Hepatocyte (in vitro differentiated cells): ENCODE measurements at regions not wholly inside any gene's neighbourhood (a gene's known extent, or its start where the extent isn't known, plus 50 kb on each side); places are given as distances from the start of the nearest gene placed in this dataset.

Experiments
- DNase-seq: peaks from one replicate; pipeline ENCODE4 v3.0.0-alpha.2; 2016; ENCODE audit warnings: low spot score
- H2AFZ ChIP-seq: fragments of 200-600 bp; sonication (generic); 2 replicates; pipeline ENCODE4 v1.6.0; 2016; ENCODE audit warnings: antibody characterized with exemption, mild to moderate bottlenecking
- H3K27ac ChIP-seq: fragments of 200-600 bp; sonication (generic); 2 replicates; pipeline ENCODE4 v1.5.1; 2016; ENCODE audit warnings: mild to moderate bottlenecking
- H3K27me3 ChIP-seq: fragments of 200-600 bp; sonication (generic); 2 replicates; pipeline ENCODE4 v1.6.1; 2016
- H3K36me3 ChIP-seq: fragments of 200-600 bp; sonication (generic); replicated peaks from 2 replicates; pipeline ENCODE4 v1.5.1; 2016; ENCODE audit warnings: low read depth; ENCODE audit not compliant: insufficient read depth
- H3K4me1 ChIP-seq: fragments of 200-600 bp; sonication (generic); 2 replicates; pipeline ENCODE4 v1.5.1; 2016; ENCODE audit warnings: mild to moderate bottlenecking, moderate library complexity; ENCODE audit not compliant: insufficient read depth
- H3K4me2 ChIP-seq: fragments of 200-600 bp; sonication (generic); 2 replicates; pipeline ENCODE4 v1.6.0; 2016
- H3K4me3 ChIP-seq: fragments of 200-600 bp; sonication (generic); 2 replicates; pipeline ENCODE4 v1.5.1; 2016; ENCODE audit warnings: mild to moderate bottlenecking
- H3K79me2 ChIP-seq: fragments of 200-600 bp; sonication (generic); 2 replicates; pipeline ENCODE4 v1.6.0; 2017; ENCODE audit warnings: mild to moderate bottlenecking
- H3K9me2 ChIP-seq: fragments of 200-600 bp; sonication (generic); replicated peaks from 2 replicates; pipeline ENCODE4 v1.6.0; 2017; ENCODE audit warnings: mild to moderate bottlenecking; ENCODE audit not compliant: insufficient read depth
- H3K9me3 ChIP-seq: fragments of 200-600 bp; sonication (generic); 2 replicates; pipeline ENCODE4 v1.5.1; 2016; ENCODE audit warnings: low read depth, mild to moderate bottlenecking
- H4K20me1 ChIP-seq: fragments of 200-600 bp; sonication (generic); 2 replicates; pipeline ENCODE4 v1.6.0; 2016; ENCODE audit warnings: mild to moderate bottlenecking; ENCODE audit not compliant: insufficient read depth, poor library complexity, severe bottlenecking
- EZH2 ChIP-seq: fragments of 200-600 bp; sonication (generic); IDR thresholded peaks from 2 replicates; pipeline ENCODE4 v1.6.1; 2016; ENCODE audit warnings: antibody characterized with exemption, mild to moderate bottlenecking, borderline replicate concordance
- EZH2phosphoT487 ChIP-seq: fragments of 200-600 bp; sonication (generic); IDR thresholded peaks from one replicate; pipeline ENCODE4 v1.6.1; 2018; ENCODE audit warnings: antibody characterized with exemption, mild to moderate bottlenecking, low read depth, moderate library complexity; ENCODE audit not compliant: unreplicated experiment, severe bottlenecking
- WGBS: methylation state at CpG from one replicate; pipeline ENCODE4 v1.1.6; 2016; ENCODE audit warnings: low lambda C conversion rate; ENCODE audit errors: missing lambda C conversion rate; 5-methylcytosine and 5-hydroxymethylcytosine counted together
- TF ChIP-seq, protein P1 (sequence below): fragments of 200-600 bp; sonication (generic); IDR thresholded peaks from 2 replicates; pipeline ENCODE4 v1.5.1; 2016; ENCODE audit warnings: antibody characterized with exemption, mild to moderate bottlenecking; ENCODE audit not compliant: poor library complexity

DNA sequence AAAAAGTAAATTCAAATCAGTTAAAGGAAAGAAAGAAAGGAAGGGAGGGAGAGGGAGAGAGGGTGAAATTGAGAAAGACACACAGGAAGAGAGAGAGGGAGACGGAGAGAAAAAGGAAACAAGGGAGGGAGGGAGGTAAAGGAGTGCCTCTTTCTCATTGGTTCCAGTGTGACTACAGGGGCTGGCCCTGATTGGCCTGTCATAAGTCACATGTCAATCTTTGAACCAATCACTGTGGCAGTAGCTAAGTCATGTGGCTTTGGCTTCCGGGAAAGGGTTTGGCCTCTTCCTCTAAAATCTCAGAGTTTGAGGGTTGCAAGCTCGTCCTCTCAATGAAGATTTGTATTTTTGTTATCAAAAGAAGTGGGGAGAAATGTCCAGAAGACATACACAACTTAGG is 150.2 kb downstream of the RAB11FIP2 start:
- 94% methylated on average over 3 of the region's 3 CpGs for WGBS
- Histone ChIP-seq H3K79me2 (no peaks in the 10 kb centered on the region), H3K27ac (no peak overlapping the region), H3K9me3 (no peaks in the 10 kb centered on the region), H2AFZ (no peak overlapping the region), H3K4me3 (no peak overlapping the region), H3K4me2 (no peak overlapping the region), H3K36me3 (no peaks in the 10 kb centered on the region), H3K9me2 (no peaks in the 10 kb centered on the region), H4K20me1 (no peaks in the 10 kb centered on the region), H3K27me3 (no peaks in the 10 kb centered on the region), H3K4me1 (peaks cover 5% of the 10 kb centered on the region)
- no peak for DNase-seq
- no peak for TF ChIP-seq EZH2phosphoT487
- TF ChIP-seq, protein P1, sequence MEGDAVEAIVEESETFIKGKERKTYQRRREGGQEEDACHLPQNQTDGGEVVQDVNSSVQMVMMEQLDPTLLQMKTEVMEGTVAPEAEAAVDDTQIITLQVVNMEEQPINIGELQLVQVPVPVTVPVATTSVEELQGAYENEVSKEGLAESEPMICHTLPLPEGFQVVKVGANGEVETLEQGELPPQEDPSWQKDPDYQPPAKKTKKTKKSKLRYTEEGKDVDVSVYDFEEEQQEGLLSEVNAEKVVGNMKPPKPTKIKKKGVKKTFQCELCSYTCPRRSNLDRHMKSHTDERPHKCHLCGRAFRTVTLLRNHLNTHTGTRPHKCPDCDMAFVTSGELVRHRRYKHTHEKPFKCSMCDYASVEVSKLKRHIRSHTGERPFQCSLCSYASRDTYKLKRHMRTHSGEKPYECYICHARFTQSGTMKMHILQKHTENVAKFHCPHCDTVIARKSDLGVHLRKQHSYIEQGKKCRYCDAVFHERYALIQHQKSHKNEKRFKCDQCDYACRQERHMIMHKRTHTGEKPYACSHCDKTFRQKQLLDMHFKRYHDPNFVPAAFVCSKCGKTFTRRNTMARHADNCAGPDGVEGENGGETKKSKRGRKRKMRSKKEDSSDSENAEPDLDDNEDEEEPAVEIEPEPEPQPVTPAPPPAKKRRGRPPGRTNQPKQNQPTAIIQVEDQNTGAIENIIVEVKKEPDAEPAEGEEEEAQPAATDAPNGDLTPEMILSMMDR = no peak
- no peak for TF ChIP-seq EZH2

- 51% methylated on average over 2 of the region's 2 CpGs for WGBS
- no peaks in the 10 kb centered on the region for H3K36me3 ChIP-seq
- no peaks in the 10 kb centered on the region for H3K4me1 ChIP-seq
- no peaks in the 10 kb centered on the region for H3K27me3 ChIP-seq
- H3K79me2 ChIP-seq = no peaks in the 10 kb centered on the region
- H2AFZ ChIP-seq = no peak overlapping the region
- H3K4me3 ChIP-seq = no peak overlapping the region
- no peak overlapping the region for H3K27ac ChIP-seq
- no peaks in the 10 kb centered on the region for H4K20me1 ChIP-seq
- no peaks in the 10 kb centered on the region for H3K9me2 ChIP-seq
- TF ChIP-seq, protein P1 = no peak
- TF ChIP-seq EZH2 (no peak), EZH2phosphoT487 (no peak)
- H3K9me3 ChIP-seq = no peaks in the 10 kb centered on the region
- no peak overlapping the region for H3K4me2 ChIP-seq
- DNase-seq = no peak
These were observed 147.5 kb downstream of the RAB11FIP2 start for GRCh38 chr10:117899181-117899683.

DNA sequence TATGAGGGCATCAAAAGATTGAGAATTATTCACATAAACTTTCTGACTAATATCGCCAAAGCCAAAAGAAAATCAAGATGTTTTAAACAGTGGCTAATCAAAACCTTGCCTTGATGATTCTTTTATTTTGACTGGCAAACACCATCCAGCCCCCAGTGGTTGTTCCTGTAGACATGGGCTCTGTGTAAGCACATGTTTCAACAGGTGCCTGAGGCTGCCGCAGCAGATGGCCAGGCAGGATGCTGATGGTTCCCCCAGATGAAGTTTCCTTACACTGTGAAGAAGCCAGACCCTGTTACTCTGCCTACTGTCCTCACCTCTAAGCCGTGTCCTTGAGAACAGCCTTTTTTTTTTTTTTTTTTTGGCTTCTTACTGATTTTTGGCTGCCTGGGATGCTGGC is 146.5 kb downstream of the RAB11FIP2 start:
- DNase-seq = no peak
- H4K20me1 ChIP-seq = no peaks in the 10 kb centered on the region
- H3K27me3 ChIP-seq = no peaks in the 10 kb centered on the region
- H3K4me3 ChIP-seq = no peak overlapping the region
- 90% methylated on average over 3 of the region's 3 CpGs for WGBS
- H3K9me2 ChIP-seq = no peaks in the 10 kb centered on the region
- H3K27ac ChIP-seq = no peak overlapping the region
- no peaks in the 10 kb centered on the region for H3K79me2 ChIP-seq
- no peak overlapping the region for H3K4me2 ChIP-seq
- TF ChIP-seq, protein P1 = no peak
- no peak for TF ChIP-seq EZH2phosphoT487
- TF ChIP-seq EZH2 = no peak
- H3K4me1 ChIP-seq = no peaks in the 10 kb centered on the region
- H3K36me3 ChIP-seq = no peaks in the 10 kb centered on the region
- H2AFZ ChIP-seq = no peak overlapping the region
- no peaks in the 10 kb centered on the region for H3K9me3 ChIP-seq

- Histone ChIP-seq H3K36me3 (no peaks in the 10 kb centered on the region), H3K79me2 (no peaks in the 10 kb centered on the region), H3K27me3 (peaks cover 7% of the 10 kb centered on the region), H3K9me2 (no peaks in the 10 kb centered on the region), H3K4me1 (no peaks in the 10 kb centered on the region), H2AFZ (no peak overlapping the region), H3K4me2 (no peak overlapping the region), H4K20me1 (no peaks in the 10 kb centered on the region), H3K27ac (no peak overlapping the region), H3K9me3 (no peaks in the 10 kb centered on the region), H3K4me3 (no peak overlapping the region)
- DNase-seq = no peak
- no peak for TF ChIP-seq EZH2phosphoT487
- TF ChIP-seq, protein P1 = no peak
- TF ChIP-seq EZH2 = no peak
- WGBS = 53% methylated on average over 2 of the region's 2 CpGs
These were observed 142.9 kb downstream of the RAB11FIP2 start for GRCh38 chr10:117903854-117904253.
